ENCODE measurements at regions not wholly inside any gene's neighbourhood (a gene's known extent, or its start where the extent isn't known, plus 50 kb on each side); places are given as distances from the start of the nearest gene placed in this dataset.
"Not testable (repeated sequence)": the region's sequence is repeated elsewhere in the genome, so short reads cannot be mapped to it uniquely, and the experiment has no call there.

DNA sequence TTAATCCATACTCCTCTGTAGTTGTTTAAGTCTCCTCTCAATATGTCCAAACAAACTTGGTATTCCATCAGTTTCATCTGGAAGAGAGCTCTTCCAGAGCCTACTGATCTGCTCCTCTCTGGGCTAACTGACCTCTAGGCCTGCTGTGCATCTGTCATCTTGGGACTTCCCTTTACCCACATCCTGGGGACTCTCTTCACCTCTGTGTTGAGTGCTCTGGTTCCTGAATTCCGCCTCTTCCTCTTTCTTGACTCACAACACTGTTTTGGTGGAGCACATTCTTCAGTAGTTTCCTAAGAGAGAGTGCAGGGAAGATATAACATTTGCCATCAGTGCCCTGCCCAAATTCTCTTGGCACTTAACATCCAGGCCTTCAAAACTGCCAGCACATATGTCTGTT lies 55.9 kb upstream of the NOTCH2NLA start:
- not testable (repeated sequence) for H3K4me3 ChIP-seq (ENCODE audit: low read depth, low read length); H3K36me3 ChIP-seq (ENCODE audit: control insufficient read depth, insufficient read depth, low read length); H3K27me3 ChIP-seq (ENCODE audit: control insufficient read depth, insufficient read depth, low read length); DNase-seq (ENCODE audit: low read depth); FAIRE-seq

DNA sequence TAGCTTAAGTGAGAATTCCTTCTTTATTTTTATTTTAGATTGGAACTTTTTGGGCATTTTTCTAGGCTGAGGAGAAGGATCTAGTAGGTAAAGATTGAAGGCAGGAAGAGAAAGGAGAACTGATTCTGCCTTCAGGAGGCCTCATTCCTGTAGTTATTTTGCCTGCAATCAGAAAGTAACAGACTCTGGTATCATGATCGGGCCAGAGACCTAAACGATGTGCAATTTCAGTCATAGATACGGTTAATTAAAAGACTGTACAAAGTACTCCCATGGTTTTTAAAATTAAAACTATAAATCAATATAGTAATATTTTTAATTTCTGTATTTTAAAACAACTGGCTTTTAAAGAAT lies 54.7 kb upstream of the NOTCH2NLA start:
- H3K27me3 ChIP-seq (ENCODE audit: control insufficient read depth, insufficient read depth, low read length); H3K4me3 ChIP-seq (ENCODE audit: low read depth, low read length); FAIRE-seq; DNase-seq (ENCODE audit: low read depth); H3K36me3 ChIP-seq (ENCODE audit: control insufficient read depth, insufficient read depth, low read length): not testable (repeated sequence)

DNA sequence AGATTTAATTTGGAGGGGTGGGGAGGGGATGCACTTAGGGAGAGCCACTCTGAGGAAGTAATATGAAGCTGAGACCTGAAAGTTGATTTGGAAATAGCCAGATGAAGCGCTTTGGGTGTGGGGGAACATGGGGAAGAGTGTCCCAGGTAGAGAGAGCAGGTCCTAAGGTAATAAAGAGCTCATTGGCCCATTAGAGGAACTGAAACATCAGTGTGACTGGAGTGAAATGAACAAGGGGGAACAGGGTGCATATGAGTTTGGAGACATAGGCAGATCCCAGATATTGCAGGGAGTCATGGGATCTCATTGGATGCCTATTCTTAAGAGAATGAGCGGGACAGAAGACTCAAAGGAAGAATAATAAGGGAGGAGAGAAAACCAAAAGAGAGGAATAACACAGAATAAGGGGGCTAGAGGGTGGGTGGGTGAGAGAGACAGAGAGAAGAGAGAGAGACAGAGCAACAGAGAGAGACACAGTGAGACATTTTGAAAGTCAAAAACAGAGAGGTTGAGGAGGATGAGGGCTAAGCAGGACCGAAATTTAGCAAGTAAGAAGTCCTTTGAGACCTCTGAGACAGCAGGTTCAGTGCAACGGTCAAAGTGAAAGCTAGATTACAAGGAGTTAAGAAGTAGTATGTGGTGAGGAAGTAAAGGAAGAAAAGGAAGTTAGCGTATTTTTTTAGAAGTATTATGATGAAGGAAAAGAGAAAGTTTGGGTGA lies 54.1 kb upstream of the NOTCH2NLA start:
- not testable (repeated sequence) for H3K4me3 ChIP-seq (ENCODE audit: low read depth, low read length); H3K27me3 ChIP-seq (ENCODE audit: control insufficient read depth, insufficient read depth, low read length); DNase-seq (ENCODE audit: low read depth); FAIRE-seq; H3K36me3 ChIP-seq (ENCODE audit: control insufficient read depth, insufficient read depth, low read length)

DNA sequence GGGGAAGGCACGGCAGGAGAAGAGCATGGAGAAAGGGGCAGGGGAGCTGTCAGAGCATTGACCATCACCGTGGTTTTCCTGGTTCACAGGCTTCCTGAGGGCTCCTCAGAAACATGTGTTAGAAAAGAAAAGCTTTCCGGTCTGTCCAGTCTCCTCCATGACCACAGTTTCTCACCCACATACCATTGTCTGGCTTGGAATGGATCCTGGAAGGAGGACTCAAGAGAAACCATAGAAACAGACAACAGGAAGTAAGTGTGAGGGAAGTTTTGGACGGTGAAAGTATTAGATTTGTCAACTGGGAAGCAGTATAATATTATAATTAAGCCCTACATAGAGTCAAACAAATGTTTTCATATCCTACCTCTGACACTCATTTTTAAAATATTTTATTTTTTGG lies 52.7 kb upstream of the NOTCH2NLA start:
- not testable (repeated sequence) for DNase-seq (ENCODE audit: low read depth); H3K4me3 ChIP-seq (ENCODE audit: low read depth, low read length); H3K27me3 ChIP-seq (ENCODE audit: control insufficient read depth, insufficient read depth, low read length); H3K36me3 ChIP-seq (ENCODE audit: control insufficient read depth, insufficient read depth, low read length); FAIRE-seq

DNA sequence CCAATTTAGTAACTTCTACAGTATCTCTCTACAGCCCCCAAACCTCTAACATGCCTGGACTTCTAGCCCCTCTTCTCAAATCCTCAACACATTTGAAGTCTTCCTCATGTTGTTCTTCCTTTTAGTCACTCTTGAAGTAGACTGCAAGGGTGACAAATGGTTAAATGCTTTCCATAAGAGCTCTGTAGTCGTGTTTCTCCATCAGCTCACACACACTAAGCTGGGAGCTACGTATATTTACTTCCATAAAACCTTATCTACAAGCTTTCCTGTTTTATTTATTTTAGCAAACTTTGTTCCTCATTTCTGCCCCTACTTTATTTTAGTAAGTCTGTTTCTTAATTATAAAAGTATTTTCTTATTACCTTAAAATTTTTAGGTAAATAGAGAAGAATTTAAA lies 49.9 kb upstream of the NOTCH2NLA start:
- H3K27me3 ChIP-seq (ENCODE audit: control insufficient read depth, insufficient read depth, low read length); FAIRE-seq; DNase-seq (ENCODE audit: low read depth); H3K4me3 ChIP-seq (ENCODE audit: low read depth, low read length); H3K36me3 ChIP-seq (ENCODE audit: control insufficient read depth, insufficient read depth, low read length): not testable (repeated sequence)

All from bronchial epithelial cell (primary cell).